HepG2 (cell line): ENCODE measurements at regions not wholly inside any gene's neighbourhood (a gene's known extent, or its start where the extent isn't known, plus 50 kb on each side); places are given as distances from the start of the nearest gene placed in this dataset.
A peak's percentile ranks its signal among the peaks of the same experiment; 100 is the strongest.

Experiments
- BCL6 ChIP-seq: IDR thresholded peaks from 2 replicates; pipeline ENCODE4 v1.6.1; 2016; ENCODE audit warnings: missing genetic modification reagents, missing compliant biosample characterization
- FOXA1 ChIP-seq, 2 experiments: fragments of 450-650 bp in 1 of 2; sonication (generic) in 1 of 2; formaldehyde crosslinking in 1 of 2; IDR thresholded peaks; 2 replicates each; pipeline versions ENCODE4 v1.4.0 to v1.6.1; 2016 to 2020; ENCODE audit warnings: missing genetic modification reagents in 1 of 2
- FOXA3 ChIP-seq: IDR thresholded peaks from 2 replicates; pipeline ENCODE4 v1.6.1; 2016; ENCODE audit warnings: missing genetic modification reagents, missing compliant biosample characterization
- FOXO1 ChIP-seq: sonication (generic); formaldehyde crosslinking; IDR thresholded peaks from 2 replicates; pipeline ENCODE4 v1.4.0; 2020; ENCODE audit warnings: missing genetic modification reagents
- JUN ChIP-seq: sonication (generic); formaldehyde crosslinking; IDR thresholded peaks from 2 replicates; pipeline ENCODE4 v1.4.0; 2020; ENCODE audit warnings: mild to moderate bottlenecking, missing genetic modification reagents
- JUNB ChIP-seq: sonication (generic); formaldehyde crosslinking; IDR thresholded peaks from 2 replicates; pipeline ENCODE4 v1.8.0; 2022; ENCODE audit warnings: missing genetic modification reagents, mild to moderate bottlenecking, borderline replicate concordance
- NFIC ChIP-seq: IDR thresholded peaks from 2 replicates; pipeline ENCODE4 v1.6.1; 2012; ENCODE audit warnings: mild to moderate bottlenecking, low read length, inconsistent platforms
- NR2F6 ChIP-seq, 2 experiments: IDR thresholded peaks; 2 replicates each; pipeline ENCODE4 v1.6.1; 2016; ENCODE audit warnings: antibody characterized with exemption in 1 of 2, mild to moderate bottlenecking in 1 of 2
- POLR2AphosphoS2 ChIP-seq: IDR thresholded peaks from 2 replicates; pipeline ENCODE4 v1.6.1; 2011; ENCODE audit warnings: low read depth, low read length, improper control_type of control experiment
- RFX1 ChIP-seq: fragments of 450-650 bp; IDR thresholded peaks from 2 replicates; pipeline ENCODE4 v1.6.1; 2017
- SMARCE1 ChIP-seq: fragments of 450-650 bp; IDR thresholded peaks from 2 replicates; pipeline ENCODE4 v1.6.1; 2017; ENCODE audit warnings: borderline replicate concordance
- SP5 ChIP-seq: IDR thresholded peaks from 2 replicates; pipeline ENCODE4 v1.6.1; 2016; ENCODE audit warnings: low read depth, borderline replicate concordance
- TBX2 ChIP-seq: sonication (generic); formaldehyde crosslinking; IDR thresholded peaks from 2 replicates; pipeline ENCODE4 v1.5.0; 2020; ENCODE audit warnings: missing genetic modification reagents, mild to moderate bottlenecking, borderline replicate concordance
- XRCC5 ChIP-seq: fragments of 200-400 bp; formaldehyde crosslinking; optimal IDR thresholded peaks from 2 replicates; pipeline ENCODE3; 2017; ENCODE audit warnings: mild to moderate bottlenecking, low read length
- ZBTB21 ChIP-seq: sonication (generic); formaldehyde crosslinking; IDR thresholded peaks from 2 replicates; pipeline ENCODE4 v1.4.0; 2020; ENCODE audit warnings: missing genetic modification reagents
- ZKSCAN8 ChIP-seq: IDR thresholded peaks from 2 replicates; pipeline ENCODE4 v1.6.1; 2016; ENCODE audit warnings: borderline replicate concordance, missing genetic modification reagents, missing compliant biosample characterization
- ZMAT3 ChIP-seq: sonication (generic); formaldehyde crosslinking; conservative IDR thresholded peaks from 2 replicates; pipeline ENCODE4 v1.7.0; 2021; ENCODE audit warnings: missing genetic modification reagents
- ZNF121 ChIP-seq: sonication (generic); formaldehyde crosslinking; IDR thresholded peaks from 2 replicates; pipeline ENCODE4 v1.5.0; 2020; ENCODE audit warnings: mild to moderate bottlenecking, missing genetic modification reagents
- ZNF20 ChIP-seq: sonication (generic); formaldehyde crosslinking; IDR thresholded peaks from 2 replicates; pipeline ENCODE4 v1.4.0; 2020; ENCODE audit warnings: mild to moderate bottlenecking, moderate library complexity, missing genetic modification reagents
- ZNF543 ChIP-seq: sonication (generic); formaldehyde crosslinking; IDR thresholded peaks from 2 replicates; pipeline ENCODE4 v1.4.0; 2020; ENCODE audit warnings: mild to moderate bottlenecking, missing genetic modification reagents
- ZNF598 ChIP-seq: sonication (generic); formaldehyde crosslinking; IDR thresholded peaks from 2 replicates; pipeline ENCODE4 v1.5.1; 2020; ENCODE audit warnings: mild to moderate bottlenecking, missing genetic modification reagents, borderline replicate concordance
- ZNF616 ChIP-seq: sonication (generic); formaldehyde crosslinking; IDR thresholded peaks from 2 replicates; pipeline ENCODE4 v1.5.0; 2020; ENCODE audit warnings: low read depth, mild to moderate bottlenecking, missing genetic modification reagents
- ZNF674 ChIP-seq: sonication (generic); formaldehyde crosslinking; IDR thresholded peaks from 2 replicates; pipeline ENCODE4 v1.5.0; 2020; ENCODE audit warnings: low read depth, mild to moderate bottlenecking, missing genetic modification reagents
- ZNF792 ChIP-seq: IDR thresholded peaks from 2 replicates; pipeline ENCODE4 v1.6.1; 2016
- ZNF816 ChIP-seq: sonication (generic); formaldehyde crosslinking; IDR thresholded peaks from 2 replicates; pipeline ENCODE4 v1.8.0; 2022; ENCODE audit warnings: missing genetic modification reagents, mild to moderate bottlenecking, borderline replicate concordance
- TF ChIP-seq, protein P1 (sequence below): sonication (generic); formaldehyde crosslinking; IDR thresholded peaks from 2 replicates; pipeline ENCODE4 v1.4.0; 2020; ENCODE audit warnings: missing genetic modification reagents
- TF ChIP-seq, protein P2 (sequence below): sonication (generic); formaldehyde crosslinking; IDR thresholded peaks from 2 replicates; pipeline ENCODE4 v1.4.0; 2020; ENCODE audit warnings: mild to moderate bottlenecking, missing genetic modification reagents
- TF ChIP-seq, protein P3 (sequence below): sonication (generic); formaldehyde crosslinking; IDR thresholded peaks from 2 replicates; pipeline ENCODE4 v1.5.0; 2020; ENCODE audit warnings: missing genetic modification reagents, mild to moderate bottlenecking, borderline replicate concordance

DNA sequence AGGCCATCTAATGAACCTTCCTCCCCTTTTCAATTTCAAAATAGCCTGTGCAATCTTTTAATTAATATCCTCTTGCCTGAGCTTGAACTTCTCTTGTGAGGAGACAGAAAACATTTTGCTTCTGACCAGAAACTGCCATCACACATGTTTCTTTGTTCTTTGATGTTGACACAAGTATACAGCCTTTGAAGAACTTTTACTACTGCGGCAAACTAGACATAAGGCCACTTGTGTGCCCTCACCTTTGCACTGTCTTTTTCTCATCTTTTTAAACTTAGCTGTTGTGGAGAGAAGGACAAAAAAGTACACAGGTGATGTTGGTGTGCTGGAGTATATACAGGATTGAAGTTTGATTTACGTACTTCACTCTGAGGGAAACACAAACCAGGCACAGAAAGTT lies 116.3 kb upstream of the C1GALT1C1 start (continued):
- TF ChIP-seq, protein P1, sequence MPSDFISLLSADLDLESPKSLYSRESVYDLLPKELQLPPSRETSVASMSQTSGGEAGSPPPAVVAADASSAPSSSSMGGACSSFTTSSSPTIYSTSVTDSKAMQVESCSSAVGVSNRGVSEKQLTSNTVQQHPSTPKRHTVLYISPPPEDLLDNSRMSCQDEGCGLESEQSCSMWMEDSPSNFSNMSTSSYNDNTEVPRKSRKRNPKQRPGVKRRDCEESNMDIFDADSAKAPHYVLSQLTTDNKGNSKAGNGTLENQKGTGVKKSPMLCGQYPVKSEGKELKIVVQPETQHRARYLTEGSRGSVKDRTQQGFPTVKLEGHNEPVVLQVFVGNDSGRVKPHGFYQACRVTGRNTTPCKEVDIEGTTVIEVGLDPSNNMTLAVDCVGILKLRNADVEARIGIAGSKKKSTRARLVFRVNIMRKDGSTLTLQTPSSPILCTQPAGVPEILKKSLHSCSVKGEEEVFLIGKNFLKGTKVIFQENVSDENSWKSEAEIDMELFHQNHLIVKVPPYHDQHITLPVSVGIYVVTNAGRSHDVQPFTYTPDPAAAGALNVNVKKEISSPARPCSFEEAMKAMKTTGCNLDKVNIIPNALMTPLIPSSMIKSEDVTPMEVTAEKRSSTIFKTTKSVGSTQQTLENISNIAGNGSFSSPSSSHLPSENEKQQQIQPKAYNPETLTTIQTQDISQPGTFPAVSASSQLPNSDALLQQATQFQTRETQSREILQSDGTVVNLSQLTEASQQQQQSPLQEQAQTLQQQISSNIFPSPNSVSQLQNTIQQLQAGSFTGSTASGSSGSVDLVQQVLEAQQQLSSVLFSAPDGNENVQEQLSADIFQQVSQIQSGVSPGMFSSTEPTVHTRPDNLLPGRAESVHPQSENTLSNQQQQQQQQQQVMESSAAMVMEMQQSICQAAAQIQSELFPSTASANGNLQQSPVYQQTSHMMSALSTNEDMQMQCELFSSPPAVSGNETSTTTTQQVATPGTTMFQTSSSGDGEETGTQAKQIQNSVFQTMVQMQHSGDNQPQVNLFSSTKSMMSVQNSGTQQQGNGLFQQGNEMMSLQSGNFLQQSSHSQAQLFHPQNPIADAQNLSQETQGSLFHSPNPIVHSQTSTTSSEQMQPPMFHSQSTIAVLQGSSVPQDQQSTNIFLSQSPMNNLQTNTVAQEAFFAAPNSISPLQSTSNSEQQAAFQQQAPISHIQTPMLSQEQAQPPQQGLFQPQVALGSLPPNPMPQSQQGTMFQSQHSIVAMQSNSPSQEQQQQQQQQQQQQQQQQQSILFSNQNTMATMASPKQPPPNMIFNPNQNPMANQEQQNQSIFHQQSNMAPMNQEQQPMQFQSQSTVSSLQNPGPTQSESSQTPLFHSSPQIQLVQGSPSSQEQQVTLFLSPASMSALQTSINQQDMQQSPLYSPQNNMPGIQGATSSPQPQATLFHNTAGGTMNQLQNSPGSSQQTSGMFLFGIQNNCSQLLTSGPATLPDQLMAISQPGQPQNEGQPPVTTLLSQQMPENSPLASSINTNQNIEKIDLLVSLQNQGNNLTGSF (CRISPR knock-in tag), result no peak
- TF ChIP-seq TBX2 (CRISPR knock-in tag) (peak; percentile 29; the same call in 1 of the 2 replicates), FOXA3 (peak; percentile 83), FOXO1 (peak; percentile 43; the same call in 1 of the 2 replicates), ZNF543 (CRISPR knock-in tag) (no peak), JUNB (CRISPR knock-in tag) (no peak), ZKSCAN8 (CRISPR knock-in tag) (0 out of 2 replicates have a peak, but pooled peaks have one; percentile 37), SP5 (no peak), FOXA1 (IDR thresholded peaks at IDR 0.05) (no peak), FOXA1 (CRISPR knock-in tag; IDR thresholded peaks at IDR 0.05) (peak; percentile 67), JUN (CRISPR knock-in tag) (no peak), SMARCE1 (no peak), ZNF616 (no peak), ZNF792 (CRISPR knock-in tag) (no peak), NFIC (peak; percentile 68; the same call in 1 of the 2 replicates), ZNF121 (CRISPR knock-in tag) (no peak), BCL6 (CRISPR knock-in tag) (peak; percentile 78), ZMAT3 (CRISPR knock-in tag) (no peak), RFX1 (no peak), ZNF674 (no peak), ZBTB21 (CRISPR knock-in tag) (no peak), ZNF816 (CRISPR knock-in tag) (no peak), XRCC5 (no peak), ZNF598 (no peak), NR2F6 (IDR thresholded peaks at IDR 0.05) (peak; percentile 53), NR2F6 (CRISPR knock-in tag; IDR thresholded peaks at IDR 0.05) (peak; percentile 42; the same call in 1 of the 2 replicates), POLR2AphosphoS2 (no peak), ZNF20 (CRISPR knock-in tag) (no peak)
- TF ChIP-seq, protein P2, sequence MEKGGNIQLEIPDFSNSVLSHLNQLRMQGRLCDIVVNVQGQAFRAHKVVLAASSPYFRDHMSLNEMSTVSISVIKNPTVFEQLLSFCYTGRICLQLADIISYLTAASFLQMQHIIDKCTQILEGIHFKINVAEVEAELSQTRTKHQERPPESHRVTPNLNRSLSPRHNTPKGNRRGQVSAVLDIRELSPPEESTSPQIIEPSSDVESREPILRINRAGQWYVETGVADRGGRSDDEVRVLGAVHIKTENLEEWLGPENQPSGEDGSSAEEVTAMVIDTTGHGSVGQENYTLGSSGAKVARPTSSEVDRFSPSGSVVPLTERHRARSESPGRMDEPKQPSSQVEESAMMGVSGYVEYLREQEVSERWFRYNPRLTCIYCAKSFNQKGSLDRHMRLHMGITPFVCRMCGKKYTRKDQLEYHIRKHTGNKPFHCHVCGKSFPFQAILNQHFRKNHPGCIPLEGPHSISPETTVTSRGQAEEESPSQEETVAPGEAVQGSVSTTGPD (CRISPR knock-in tag), result no peak
- TF ChIP-seq, protein P3, sequence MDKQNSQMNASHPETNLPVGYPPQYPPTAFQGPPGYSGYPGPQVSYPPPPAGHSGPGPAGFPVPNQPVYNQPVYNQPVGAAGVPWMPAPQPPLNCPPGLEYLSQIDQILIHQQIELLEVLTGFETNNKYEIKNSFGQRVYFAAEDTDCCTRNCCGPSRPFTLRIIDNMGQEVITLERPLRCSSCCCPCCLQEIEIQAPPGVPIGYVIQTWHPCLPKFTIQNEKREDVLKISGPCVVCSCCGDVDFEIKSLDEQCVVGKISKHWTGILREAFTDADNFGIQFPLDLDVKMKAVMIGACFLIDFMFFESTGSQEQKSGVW (CRISPR knock-in tag), result no peak
